ENCODE measurements at regions not wholly inside any gene's neighbourhood (a gene's known extent, or its start where the extent isn't known, plus 50 kb on each side); places are given as distances from the start of the nearest gene placed in this dataset.

DNA sequence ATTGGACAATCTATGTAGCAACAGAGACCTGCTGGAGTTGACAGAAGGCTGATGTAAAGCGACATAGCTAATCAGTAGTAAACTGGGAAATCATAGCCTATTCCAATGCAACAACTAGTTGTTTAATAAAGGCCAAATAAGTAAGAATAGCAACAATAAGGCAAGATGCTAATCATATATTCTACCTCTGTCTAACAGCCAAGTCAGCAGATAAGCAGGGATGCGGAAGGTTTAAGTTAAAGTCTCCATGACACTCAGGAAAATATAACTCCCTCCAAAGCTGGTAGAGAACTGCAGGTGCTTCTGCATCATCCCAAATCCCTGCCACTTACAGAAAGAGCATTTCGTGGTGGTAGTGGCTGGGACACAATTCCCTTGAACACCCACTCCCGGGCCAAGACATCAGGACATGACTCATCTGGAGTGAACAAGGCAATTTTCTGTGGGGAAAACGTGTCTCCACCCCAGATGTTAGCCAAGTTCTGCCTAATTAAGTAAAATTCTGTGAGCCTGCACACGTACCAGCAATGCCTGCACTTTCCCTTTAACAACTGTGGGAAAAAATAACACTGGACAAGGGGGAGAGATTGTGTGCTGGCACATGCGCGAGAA is 413.6 kb upstream of the ID2 start:
- 71 to 93% methylated on average over 4 to 8 of the region's 8 CpGs for WGBS, 2 donors (ENCODE audit: low coverage in 1 of 2)
- no peak for DNase-seq
- in situ Hi-C loops (cut with MboI; ENCODE audit: low pct_ligation_motif_present in 1 of 4, low pct_unique_long_range_greater_than_20kb in 1 of 4, low sequenced_read_pairs in 3 of 4), result no loop called here

DNA sequence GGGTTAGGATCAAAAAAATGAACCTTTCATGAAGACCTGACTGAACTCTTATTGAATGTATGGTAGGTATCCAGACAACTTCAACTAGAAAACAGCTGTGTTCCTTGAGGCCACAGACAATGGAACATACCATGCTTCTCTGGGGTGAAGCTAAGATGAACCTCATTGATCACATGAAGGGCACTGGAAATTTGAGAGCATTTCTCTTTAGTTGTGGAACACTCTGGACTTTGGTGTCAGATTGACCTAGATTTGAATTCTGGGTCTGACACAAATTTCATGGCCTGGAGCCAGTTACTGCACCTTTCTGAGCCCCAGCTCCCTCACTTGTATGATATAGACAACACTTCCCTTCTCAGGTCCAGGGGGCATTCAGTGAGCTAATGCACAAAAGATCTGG is 411.2 kb upstream of the ID2 start:
- Histone ChIP-seq H3K36me3 (no peaks in the 10 kb centered on the region), H3K9me3 (no peaks in the 10 kb centered on the region), H3K27me3 (no peaks in the 10 kb centered on the region), H3K4me3 (no peak overlapping the region), H3K27ac (no peak overlapping the region), H3K4me1 (no peaks in the 10 kb centered on the region)
- TF ChIP-seq, protein P1, sequence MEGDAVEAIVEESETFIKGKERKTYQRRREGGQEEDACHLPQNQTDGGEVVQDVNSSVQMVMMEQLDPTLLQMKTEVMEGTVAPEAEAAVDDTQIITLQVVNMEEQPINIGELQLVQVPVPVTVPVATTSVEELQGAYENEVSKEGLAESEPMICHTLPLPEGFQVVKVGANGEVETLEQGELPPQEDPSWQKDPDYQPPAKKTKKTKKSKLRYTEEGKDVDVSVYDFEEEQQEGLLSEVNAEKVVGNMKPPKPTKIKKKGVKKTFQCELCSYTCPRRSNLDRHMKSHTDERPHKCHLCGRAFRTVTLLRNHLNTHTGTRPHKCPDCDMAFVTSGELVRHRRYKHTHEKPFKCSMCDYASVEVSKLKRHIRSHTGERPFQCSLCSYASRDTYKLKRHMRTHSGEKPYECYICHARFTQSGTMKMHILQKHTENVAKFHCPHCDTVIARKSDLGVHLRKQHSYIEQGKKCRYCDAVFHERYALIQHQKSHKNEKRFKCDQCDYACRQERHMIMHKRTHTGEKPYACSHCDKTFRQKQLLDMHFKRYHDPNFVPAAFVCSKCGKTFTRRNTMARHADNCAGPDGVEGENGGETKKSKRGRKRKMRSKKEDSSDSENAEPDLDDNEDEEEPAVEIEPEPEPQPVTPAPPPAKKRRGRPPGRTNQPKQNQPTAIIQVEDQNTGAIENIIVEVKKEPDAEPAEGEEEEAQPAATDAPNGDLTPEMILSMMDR (IDR thresholded peaks at IDR 0.05), result no peak
- TF ChIP-seq EP300 (IDR thresholded peaks at IDR 0.05; ENCODE audit: low read depth) (no peak), POLR2A (IDR thresholded peaks at IDR 0.05) (no peak), POLR2AphosphoS5 (IDR thresholded peaks at IDR 0.05) (no peak)
- in situ Hi-C loops (cut with MboI; ENCODE audit: low pct_ligation_motif_present in 1 of 4, low pct_unique_long_range_greater_than_20kb in 1 of 4, low sequenced_read_pairs in 3 of 4), result no loop called here
- intact Hi-C loops (cut with DNase I; ENCODE audit: low total_unique reads), result no loop called here
- DNase-seq, result no peak

More for the DNA sequence above, 413.6 kb upstream of the ID2 start:
- no peak overlapping the region for H3K4me3 ChIP-seq
- no peak overlapping the region for H3K27ac ChIP-seq
- no peaks in the 10 kb centered on the region for H3K36me3 ChIP-seq
- H3K27me3 ChIP-seq, result no peaks in the 10 kb centered on the region
- intact Hi-C loops (cut with DNase I; ENCODE audit: low total_unique reads), result no loop called here
- H3K4me1 ChIP-seq, result no peaks in the 10 kb centered on the region
- no peak for TF ChIP-seq EP300 (IDR thresholded peaks at IDR 0.05; ENCODE audit: low read depth)
- TF ChIP-seq POLR2AphosphoS5 (IDR thresholded peaks at IDR 0.05), result no peak
- TF ChIP-seq, protein P1 (IDR thresholded peaks at IDR 0.05), result no peak
- TF ChIP-seq POLR2A (IDR thresholded peaks at IDR 0.05), result no peak
- no peaks in the 10 kb centered on the region for H3K9me3 ChIP-seq

DNA sequence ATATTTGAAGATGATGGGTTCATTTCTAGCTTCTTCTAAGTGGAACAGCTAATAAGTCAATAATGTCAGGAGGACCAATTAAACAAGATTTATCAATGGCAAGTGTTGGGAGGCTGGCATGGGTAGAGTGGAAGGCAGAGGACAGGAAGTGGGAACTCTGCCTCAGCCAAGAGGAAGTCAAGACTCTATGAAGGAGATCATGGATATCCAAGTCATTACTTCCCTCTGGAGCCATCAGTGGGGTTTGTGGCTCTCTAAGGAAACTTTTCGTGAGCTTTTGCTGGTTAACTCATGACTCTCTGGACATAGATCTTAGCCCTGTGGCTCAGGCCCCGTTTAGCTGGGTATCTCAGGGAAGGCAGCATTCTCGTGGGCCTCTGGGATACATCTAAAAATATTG is 410.4 kb upstream of the ID2 start:
- in situ Hi-C loops (cut with MboI; ENCODE audit: low pct_ligation_motif_present in 1 of 4, low pct_unique_long_range_greater_than_20kb in 1 of 4, low sequenced_read_pairs in 3 of 4) (no loop called here), intact Hi-C loops (cut with DNase I; ENCODE audit: low total_unique reads) (no loop called here)
- Histone ChIP-seq H3K27me3 (no peaks in the 10 kb centered on the region), H3K36me3 (no peaks in the 10 kb centered on the region), H3K4me3 (no peak overlapping the region), H3K9me3 (no peaks in the 10 kb centered on the region), H3K27ac (no peak overlapping the region), H3K4me1 (no peaks in the 10 kb centered on the region)
- no peak for DNase-seq
- TF ChIP-seq POLR2AphosphoS5 (IDR thresholded peaks at IDR 0.05) (no peak), POLR2A (IDR thresholded peaks at IDR 0.05) (no peak), EP300 (IDR thresholded peaks at IDR 0.05; ENCODE audit: low read depth) (no peak)
- TF ChIP-seq, protein P1 (IDR thresholded peaks at IDR 0.05), result no peak
- 92% methylated on average over 3 of the region's 3 CpGs; no CpG with 5 or more reads in 1 of the 2 donors for WGBS, 2 donors (ENCODE audit: low coverage in 1 of 2)

DNA sequence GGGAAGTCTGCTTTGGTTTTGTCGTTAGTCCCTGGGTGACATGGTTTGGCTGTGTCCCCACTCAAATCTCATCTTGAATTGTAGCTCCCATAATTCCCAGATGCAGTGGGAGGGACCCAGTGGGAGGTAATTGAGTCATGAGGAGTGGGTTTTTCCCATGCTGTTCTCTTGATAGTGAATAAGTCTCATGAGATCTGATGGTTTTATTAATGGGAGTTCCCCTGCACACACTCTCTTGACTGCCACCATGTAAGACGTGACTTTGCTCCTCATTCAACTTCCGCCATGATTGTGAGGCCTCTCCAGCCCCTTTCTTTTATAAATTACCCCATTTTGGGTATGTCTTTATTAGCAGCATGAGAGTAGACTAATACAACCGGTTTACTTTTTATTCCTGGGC is 405.8 kb upstream of the ID2 start:
- H3K27ac ChIP-seq, result no peak overlapping the region
- H3K4me3 ChIP-seq, result no peak overlapping the region
- WGBS, 2 donors (ENCODE audit: low coverage in 1 of 2), result 87 to 97% methylated on average over 4 of the region's 4 CpGs
- no peak for DNase-seq
- TF ChIP-seq POLR2AphosphoS5 (IDR thresholded peaks at IDR 0.05) (no peak), POLR2A (IDR thresholded peaks at IDR 0.05) (no peak), EP300 (IDR thresholded peaks at IDR 0.05; ENCODE audit: low read depth) (no peak)
- TF ChIP-seq, protein P1 (IDR thresholded peaks at IDR 0.05), result no peak
- no peaks in the 10 kb centered on the region for H3K36me3 ChIP-seq
- no peaks in the 10 kb centered on the region for H3K4me1 ChIP-seq
- intact Hi-C loops (cut with DNase I; ENCODE audit: low total_unique reads) (no loop called here), in situ Hi-C loops (cut with MboI; ENCODE audit: low pct_ligation_motif_present in 1 of 4, low pct_unique_long_range_greater_than_20kb in 1 of 4, low sequenced_read_pairs in 3 of 4) (no loop called here)
- H3K27me3 ChIP-seq, result no peaks in the 10 kb centered on the region
- no peaks in the 10 kb centered on the region for H3K9me3 ChIP-seq
